Endothelial cell (in vitro differentiated cells): ENCODE measurements at regions not wholly inside any gene's neighbourhood (a gene's known extent, or its start where the extent isn't known, plus 50 kb on each side); places are given as distances from the start of the nearest gene placed in this dataset.

Source experiments
- DNase-seq: peaks from one replicate; pipeline ENCODE4 v3.0.0; 2021; ENCODE audit warnings: low spot score
- H3K27ac Mint-ChIP-seq: one replicate; pipeline ENCODE4 v1.8.0; 2021; ENCODE audit warnings: mixed read lengths, inconsistent platforms; ENCODE audit not compliant: unreplicated experiment
- H3K27me3 Mint-ChIP-seq: one replicate; pipeline ENCODE4 v1.8.0; 2021; ENCODE audit warnings: mild to moderate bottlenecking, moderate library complexity, mixed read lengths, inconsistent platforms; ENCODE audit not compliant: unreplicated experiment
- H3K36me3 Mint-ChIP-seq: one replicate; pipeline ENCODE4 v1.8.0; 2021; ENCODE audit warnings: mild to moderate bottlenecking, low read depth, mixed read lengths, inconsistent platforms; ENCODE audit not compliant: unreplicated experiment
- H3K4me1 Mint-ChIP-seq: one replicate; pipeline ENCODE4 v1.8.0; 2021; ENCODE audit warnings: mild to moderate bottlenecking, mixed read lengths, inconsistent platforms; ENCODE audit not compliant: unreplicated experiment
- H3K4me3 Mint-ChIP-seq: one replicate; pipeline ENCODE4 v1.8.0; 2021; ENCODE audit warnings: mild to moderate bottlenecking, mixed read lengths, inconsistent platforms; ENCODE audit not compliant: unreplicated experiment
- H3K9me3 Mint-ChIP-seq: one replicate; pipeline ENCODE4 v1.8.0; 2021; ENCODE audit warnings: mixed read lengths, inconsistent platforms; ENCODE audit not compliant: unreplicated experiment
- CTCF ChIP-seq: fragments of 200-600 bp; sonication (generic); IDR thresholded peaks from one replicate; pipeline ENCODE4 v1.5.0; 2021; ENCODE audit warnings: antibody characterized with exemption; ENCODE audit not compliant: unreplicated experiment

- no peak for DNase-seq
- H3K9me3 Mint-ChIP-seq = no peaks in the 10 kb centered on the region
- H3K36me3 Mint-ChIP-seq = no peaks in the 10 kb centered on the region
- no peak overlapping the region for H3K4me3 Mint-ChIP-seq
- peaks cover 4% of the 10 kb centered on the region for H3K27me3 Mint-ChIP-seq
- H3K27ac Mint-ChIP-seq = no peak overlapping the region
- no peak for TF ChIP-seq CTCF
- H3K4me1 Mint-ChIP-seq = no peaks in the 10 kb centered on the region
Measured at GRCh38 chr6:104381907-104382306, 477.8 kb downstream of the HACE1 start.

DNA sequence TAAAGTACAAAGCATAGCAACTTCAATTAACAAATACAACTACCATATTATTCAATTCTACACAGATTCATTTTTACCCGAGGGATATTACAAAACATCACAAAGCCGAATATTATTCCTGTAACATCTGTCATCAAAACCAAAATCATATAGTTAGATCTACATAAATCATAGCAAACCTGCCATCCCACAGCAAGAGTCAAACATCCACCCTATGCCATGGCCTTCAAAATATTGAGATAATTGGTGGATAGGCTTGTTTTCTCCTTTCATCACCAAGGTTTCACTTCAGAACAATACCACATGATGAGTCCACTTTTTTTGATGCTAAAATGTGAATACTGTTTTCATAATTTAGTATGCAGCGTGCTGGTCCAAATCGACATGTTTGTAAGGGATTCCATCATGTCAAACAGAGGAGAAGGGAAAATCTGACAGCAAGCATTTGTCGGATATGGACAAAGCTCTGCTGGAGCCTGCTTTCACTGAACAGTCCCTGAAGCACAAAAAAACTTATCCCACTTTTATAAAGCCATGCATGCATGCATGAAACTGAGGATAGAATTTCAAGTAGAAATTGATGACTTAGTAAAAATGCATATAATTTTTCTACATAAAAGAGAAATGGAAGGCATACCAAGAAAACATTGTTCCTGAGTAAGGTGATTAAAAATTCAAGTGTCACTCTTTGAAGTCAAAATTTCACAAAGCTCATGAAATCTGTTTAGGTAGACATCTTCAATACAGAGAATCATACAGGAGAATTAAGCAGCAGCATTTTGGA is 494.1 kb downstream of the HACE1 start:
- no peaks in the 10 kb centered on the region for H3K4me1 Mint-ChIP-seq

DNA sequence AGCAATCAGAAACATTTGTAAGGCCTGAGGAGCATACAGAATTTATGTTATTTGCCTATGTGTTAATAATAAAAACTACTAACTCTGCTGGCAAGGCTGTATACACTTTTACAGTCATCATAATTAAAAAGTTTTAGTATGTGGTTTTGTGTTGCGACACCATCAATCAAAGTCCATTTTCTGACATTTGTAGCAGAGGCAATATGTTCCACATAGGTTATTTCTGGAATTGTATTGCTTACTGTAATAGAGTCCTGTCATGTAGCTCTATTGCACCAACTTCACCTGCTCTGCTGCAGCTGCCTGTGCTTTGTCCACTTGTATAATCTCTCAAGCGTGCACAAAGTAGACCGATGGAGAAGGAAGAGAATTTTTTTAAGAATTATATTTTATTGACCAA is 501.8 kb downstream of the HACE1 start:
- H3K27me3 Mint-ChIP-seq = no peaks in the 10 kb centered on the region
- H3K36me3 Mint-ChIP-seq = no peaks in the 10 kb centered on the region
- no peak for DNase-seq
- H3K27ac Mint-ChIP-seq = no peak overlapping the region
- no peaks in the 10 kb centered on the region for H3K9me3 Mint-ChIP-seq
- no peaks in the 10 kb centered on the region for H3K4me1 Mint-ChIP-seq
- no peak for TF ChIP-seq CTCF
- H3K4me3 Mint-ChIP-seq = no peak overlapping the region

More for the DNA sequence above, 494.1 kb downstream of the HACE1 start:
- Mint-ChIP-seq H3K27ac (no peak overlapping the region), H3K4me3 (no peak overlapping the region), H3K27me3 (no peaks in the 10 kb centered on the region), H3K9me3 (no peaks in the 10 kb centered on the region), H3K36me3 (no peaks in the 10 kb centered on the region)
- no peak for DNase-seq
- no peak for TF ChIP-seq CTCF

- Mint-ChIP-seq H3K9me3 (no peaks in the 10 kb centered on the region), H3K4me3 (no peak overlapping the region), H3K36me3 (no peaks in the 10 kb centered on the region), H3K4me1 (no peaks in the 10 kb centered on the region), H3K27ac (no peak overlapping the region), H3K27me3 (no peaks in the 10 kb centered on the region)
- no peak for DNase-seq
- TF ChIP-seq CTCF = no peak
Measured at GRCh38 chr6:104356197-104356596, 503.5 kb downstream of the HACE1 start.

- no peak for TF ChIP-seq CTCF
- Mint-ChIP-seq H3K36me3 (no peaks in the 10 kb centered on the region), H3K27me3 (no peaks in the 10 kb centered on the region), H3K4me1 (no peaks in the 10 kb centered on the region), H3K4me3 (no peak overlapping the region), H3K9me3 (no peaks in the 10 kb centered on the region), H3K27ac (no peak overlapping the region)
- DNase-seq = no peak
Measured at GRCh38 chr6:104349191-104349590, 510.5 kb downstream of the HACE1 start.
